HG02798 (cell line): ENCODE measurements at regions not wholly inside any gene's neighbourhood (a gene's known extent, or its start where the extent isn't known, plus 50 kb on each side); places are given as distances from the start of the nearest gene placed in this dataset.

Experiments
- ATAC-seq: cut with Tn5 transposase; IDR thresholded peaks from one replicate; pipeline ENCODE4 v1.9.1; 2021; ENCODE audit warnings: mild to moderate bottlenecking; ENCODE audit not compliant: unreplicated experiment, poor library complexity

DNA sequence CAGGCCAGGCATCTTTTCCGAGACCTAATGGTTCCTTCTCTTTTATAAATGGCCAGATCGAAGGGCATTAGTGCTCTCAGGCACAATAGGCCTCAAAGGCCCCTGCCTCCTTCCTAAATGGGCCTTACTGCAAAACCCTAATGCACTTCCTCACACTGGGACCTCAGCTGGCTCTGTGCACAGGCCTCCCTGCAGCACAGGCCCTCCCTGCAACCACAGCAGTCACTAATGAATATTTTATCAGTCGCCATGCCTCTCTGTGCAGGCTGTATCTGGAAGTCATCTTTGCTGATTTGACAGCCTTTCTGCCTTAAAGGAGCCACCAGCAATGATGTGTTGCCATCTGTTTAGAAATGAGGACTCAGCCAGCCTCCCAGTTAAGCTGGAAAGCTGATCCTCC is 54.9 kb upstream of the SDK1 start:
- no peak for ATAC-seq

DNA sequence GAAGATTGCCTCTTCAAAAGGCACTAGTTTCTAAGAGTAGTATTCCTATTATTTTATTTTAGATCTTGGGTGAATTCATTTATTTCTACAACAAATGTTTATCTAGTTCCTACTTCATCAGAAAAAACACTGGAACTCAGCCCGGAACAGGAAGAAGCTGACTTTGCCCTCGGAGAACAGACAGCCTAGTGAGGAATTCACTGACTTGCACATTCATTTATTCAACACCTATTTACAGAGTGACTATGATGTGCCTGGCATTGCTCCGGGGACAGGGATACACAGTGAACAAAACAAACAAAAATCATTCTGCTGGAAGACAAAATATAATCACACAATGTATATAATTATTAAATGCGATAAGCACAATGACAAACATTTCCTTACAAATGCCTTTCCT is 54.4 kb upstream of the SDK1 start:
- no peak for ATAC-seq

DNA sequence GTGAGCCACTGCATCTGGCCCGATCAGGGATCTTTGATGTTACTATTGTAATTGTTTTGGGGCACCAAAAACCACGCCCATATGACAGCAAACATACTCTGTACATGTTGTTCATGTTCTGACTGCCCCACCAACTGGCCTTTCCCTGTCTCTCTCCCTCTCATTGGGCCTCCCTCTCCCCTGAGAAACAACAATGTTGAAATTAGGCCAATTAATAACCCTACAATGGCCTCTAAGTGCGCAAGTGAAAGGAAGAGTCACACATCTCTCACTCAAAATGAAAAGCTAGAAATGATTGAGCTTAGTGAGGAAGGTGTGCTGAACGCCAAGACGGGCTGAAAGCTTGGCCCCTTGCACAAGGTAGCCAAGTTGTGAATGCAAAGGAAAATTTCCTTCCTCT is 50.3 kb upstream of the SDK1 start:
- ATAC-seq, result no peak
